T-helper 2 cell treated with Interferon-gamma antibody and Interleukin-4, amounts not matched to agents 5 μg/mL and 100 μg/mL, for 36 hours (primary cell): ENCODE measurements at regions not wholly inside any gene's neighbourhood (a gene's known extent, or its start where the extent isn't known, plus 50 kb on each side); places are given as distances from the start of the nearest gene placed in this dataset.
"Not testable (repeated sequence)": the region's sequence is repeated elsewhere in the genome, so short reads cannot be mapped to it uniquely, and the experiment has no call there.

ENCODE experiments used
- DNase-seq: peaks from one replicate; pipeline ENCODE4 v3.0.0; 2021; ENCODE audit warnings: low spot score
- H3K27ac Mint-ChIP-seq: one replicate; pipeline ENCODE4 v1.8.0; 2021; ENCODE audit warnings: mild to moderate bottlenecking, mixed read lengths
- H3K27me3 Mint-ChIP-seq: one replicate; pipeline ENCODE4 v1.8.0; 2021; ENCODE audit warnings: low read depth, mixed read lengths
- H3K36me3 Mint-ChIP-seq: one replicate; pipeline ENCODE4 v1.8.0; 2021; ENCODE audit warnings: low read depth, mixed read lengths
- H3K4me1 Mint-ChIP-seq: one replicate; pipeline ENCODE4 v1.8.0; 2021; ENCODE audit warnings: low read depth, mixed read lengths
- H3K4me3 Mint-ChIP-seq: one replicate; pipeline ENCODE4 v1.8.0; 2022; ENCODE audit warnings: mild to moderate bottlenecking, moderate library complexity, mixed read lengths
- H3K9me3 Mint-ChIP-seq: one replicate; pipeline ENCODE4 v1.8.0; 2021; ENCODE audit warnings: mixed read lengths

DNA sequence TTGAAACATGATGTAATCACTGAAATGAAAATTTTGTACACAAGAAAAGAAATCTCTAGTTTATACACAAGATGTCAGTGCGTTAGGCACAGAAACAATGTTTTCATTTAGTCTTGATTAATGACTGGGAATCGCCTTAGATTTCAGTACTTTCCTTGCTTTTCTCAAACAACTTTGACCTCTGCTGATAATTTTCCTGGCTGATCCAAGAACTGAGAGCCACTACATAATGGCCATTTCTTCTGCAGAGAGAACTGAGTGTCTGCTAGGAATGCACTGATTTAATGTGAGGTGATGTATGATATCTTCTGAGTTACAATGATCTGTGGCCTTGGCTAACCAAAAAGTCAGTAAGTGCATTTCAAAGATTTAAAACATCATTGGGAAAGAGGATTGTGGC lies 308.1 kb downstream of the CTH start:
- DNase-seq = no peak
- Mint-ChIP-seq H3K36me3 (no peaks in the 10 kb centered on the region), H3K4me3 (no peak overlapping the region), H3K9me3 (peaks cover 9% of the 10 kb centered on the region), H3K27ac (no peak overlapping the region), H3K4me1 (no peaks in the 10 kb centered on the region), H3K27me3 (peaks cover 1% of the 10 kb centered on the region)

DNA sequence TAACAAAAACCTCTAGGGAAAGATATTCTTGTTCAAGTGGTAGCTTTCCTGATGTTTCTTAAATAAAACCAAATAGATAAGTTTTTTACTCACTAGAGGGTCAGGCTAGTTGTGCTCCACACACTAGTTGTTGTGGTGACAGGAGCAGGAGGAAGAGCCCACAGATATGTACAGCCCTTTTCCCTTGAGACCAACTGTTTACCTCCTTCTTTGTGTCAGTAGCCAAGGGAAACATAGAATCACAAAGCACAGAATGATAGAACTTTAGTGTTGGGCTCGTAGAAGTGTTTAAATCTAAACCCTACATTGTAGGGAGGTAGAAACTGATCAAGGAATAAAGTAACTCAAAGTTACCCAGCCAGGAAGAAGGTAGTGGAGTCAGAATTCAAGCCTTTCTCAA lies 309.0 kb downstream of the CTH start:
- Mint-ChIP-seq H3K4me3 (no peak overlapping the region), H3K27ac (no peak overlapping the region), H3K4me1 (no peaks in the 10 kb centered on the region), H3K36me3 (no peaks in the 10 kb centered on the region), H3K9me3 (peaks cover 16% of the 10 kb centered on the region), H3K27me3 (no peaks in the 10 kb centered on the region)
- no peak for DNase-seq

DNA sequence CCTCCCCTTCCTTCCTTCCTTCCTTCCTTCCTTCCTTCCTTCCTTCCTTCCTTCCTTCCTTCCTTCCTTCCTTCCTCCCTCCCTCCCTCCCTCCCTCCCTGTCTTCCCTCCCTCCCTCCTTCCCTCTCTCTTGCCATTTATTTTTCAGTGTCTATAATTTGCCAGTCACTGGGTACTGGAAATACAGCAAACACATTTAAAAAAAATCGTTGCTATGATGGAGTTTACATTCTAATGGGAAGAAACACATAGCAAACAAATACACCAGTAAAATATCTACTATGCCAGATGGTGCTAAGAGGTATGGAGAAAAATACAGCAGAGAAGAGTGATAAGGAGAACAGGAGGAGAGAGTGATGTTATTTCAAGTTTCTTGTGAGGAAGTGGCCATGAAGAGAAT lies 309.5 kb downstream of the CTH start:
- H3K27ac Mint-ChIP-seq = no peak overlapping the region
- no peak overlapping the region for H3K4me3 Mint-ChIP-seq
- H3K4me1 Mint-ChIP-seq = no peaks in the 10 kb centered on the region
- no peak for DNase-seq
- H3K27me3 Mint-ChIP-seq = no peaks in the 10 kb centered on the region
- peaks cover 20% of the 10 kb centered on the region for H3K9me3 Mint-ChIP-seq
- H3K36me3 Mint-ChIP-seq = no peaks in the 10 kb centered on the region

DNA sequence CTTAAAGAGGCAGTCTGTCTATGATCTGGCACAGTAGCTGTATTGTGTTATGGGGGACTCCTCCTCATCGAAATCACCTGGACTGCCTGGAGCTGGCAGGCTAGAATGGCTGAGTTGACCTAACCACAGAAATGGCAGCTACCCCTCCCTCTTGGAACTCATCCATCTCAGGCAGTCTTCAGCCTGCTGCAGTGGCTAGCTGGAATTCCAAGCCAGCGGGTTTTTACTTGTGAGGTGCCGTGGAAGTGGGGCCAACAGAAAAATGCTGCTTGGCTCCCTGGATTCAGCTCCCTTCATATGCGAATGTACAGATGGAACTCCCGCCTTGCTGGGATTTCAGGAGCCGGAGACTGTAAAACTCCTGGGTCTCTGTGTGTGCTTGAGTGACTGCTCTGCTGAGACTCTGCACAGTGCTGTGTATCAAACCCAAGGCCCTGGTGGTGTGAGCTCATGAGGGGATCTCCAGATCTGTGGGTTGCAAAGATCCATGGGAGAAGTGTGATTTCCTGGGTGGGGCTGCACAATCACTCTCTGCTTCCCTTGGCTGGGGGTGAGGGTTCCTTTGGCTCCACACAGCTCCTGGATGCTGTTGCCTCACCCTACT lies 316.9 kb downstream of the CTH start:
- no peaks in the 10 kb centered on the region for H3K4me1 Mint-ChIP-seq
- H3K36me3 Mint-ChIP-seq = no peaks in the 10 kb centered on the region
- H3K9me3 Mint-ChIP-seq = peaks cover 32% of the 10 kb centered on the region
- H3K4me3 Mint-ChIP-seq = no peak overlapping the region
- no peak overlapping the region for H3K27ac Mint-ChIP-seq
- H3K27me3 Mint-ChIP-seq = no peaks in the 10 kb centered on the region
- DNase-seq = no peak

DNA sequence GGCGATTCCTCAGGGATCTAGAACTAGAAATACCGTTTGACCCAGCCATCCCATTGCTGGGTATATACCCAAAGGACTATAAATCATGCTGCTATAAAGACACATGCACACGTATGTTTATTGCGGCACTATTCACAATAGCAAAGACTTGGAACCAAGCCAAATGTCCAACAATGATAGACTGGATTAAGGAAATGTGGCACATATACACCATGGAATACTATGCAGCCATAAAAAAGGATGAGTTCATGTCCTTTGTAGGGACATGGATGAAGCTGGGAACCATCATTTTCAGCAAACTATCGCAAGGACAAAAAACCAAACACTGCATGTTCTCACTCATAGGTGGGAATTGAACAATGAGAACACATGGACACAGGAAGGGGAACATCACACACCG lies 311.1 kb downstream of the PTGER3 start:
- H3K9me3 Mint-ChIP-seq, H3K4me1 Mint-ChIP-seq, DNase-seq, H3K4me3 Mint-ChIP-seq, H3K36me3 Mint-ChIP-seq, H3K27me3 Mint-ChIP-seq, H3K27ac Mint-ChIP-seq: not testable (repeated sequence)

DNA sequence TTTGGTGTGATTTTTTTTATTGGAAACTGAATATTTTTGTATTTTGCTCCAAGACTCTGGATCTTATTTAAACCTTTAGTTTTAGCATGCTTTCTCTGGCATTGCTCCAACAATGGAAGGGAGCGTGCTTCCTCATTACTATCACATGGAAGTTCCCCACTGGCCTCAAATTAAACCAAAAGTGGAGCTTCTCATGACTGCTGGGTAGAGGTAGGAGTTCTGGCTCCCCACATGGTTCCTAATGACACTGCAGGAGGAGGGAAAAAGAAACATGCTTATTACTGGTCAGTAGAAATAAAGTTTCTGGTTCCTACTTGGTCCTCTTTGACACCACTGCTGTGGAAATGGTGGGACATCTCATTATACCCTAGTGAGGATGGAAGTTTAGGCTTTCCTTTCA lies 310.5 kb downstream of the PTGER3 start:
- Mint-ChIP-seq H3K9me3 (no peaks in the 10 kb centered on the region), H3K4me1 (no peaks in the 10 kb centered on the region), H3K27ac (no peak overlapping the region), H3K27me3 (peaks cover 2% of the 10 kb centered on the region), H3K4me3 (no peak overlapping the region), H3K36me3 (no peaks in the 10 kb centered on the region)
- DNase-seq = no peak

DNA sequence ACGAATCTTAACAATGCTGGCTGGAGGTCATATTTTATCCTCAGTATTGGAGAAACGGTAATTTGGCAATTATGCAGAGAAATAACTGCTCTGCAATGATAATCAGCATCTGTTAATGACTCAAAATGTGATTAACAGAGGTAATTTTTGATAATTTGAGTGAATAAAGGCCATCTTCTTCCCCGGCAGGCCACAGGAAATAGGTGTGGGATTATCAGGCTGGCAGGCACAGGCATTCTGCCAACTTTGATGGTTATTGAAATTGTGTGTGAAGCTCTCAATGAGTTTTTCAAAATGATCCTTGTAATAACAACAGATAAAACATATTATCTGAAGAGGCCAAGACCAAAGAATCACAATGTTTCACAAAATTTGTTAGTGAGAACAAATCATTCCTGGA lies 309.0 kb downstream of the PTGER3 start:
- Mint-ChIP-seq H3K4me3 (no peak overlapping the region), H3K4me1 (no peaks in the 10 kb centered on the region)
- DNase-seq = no peak

DNA sequence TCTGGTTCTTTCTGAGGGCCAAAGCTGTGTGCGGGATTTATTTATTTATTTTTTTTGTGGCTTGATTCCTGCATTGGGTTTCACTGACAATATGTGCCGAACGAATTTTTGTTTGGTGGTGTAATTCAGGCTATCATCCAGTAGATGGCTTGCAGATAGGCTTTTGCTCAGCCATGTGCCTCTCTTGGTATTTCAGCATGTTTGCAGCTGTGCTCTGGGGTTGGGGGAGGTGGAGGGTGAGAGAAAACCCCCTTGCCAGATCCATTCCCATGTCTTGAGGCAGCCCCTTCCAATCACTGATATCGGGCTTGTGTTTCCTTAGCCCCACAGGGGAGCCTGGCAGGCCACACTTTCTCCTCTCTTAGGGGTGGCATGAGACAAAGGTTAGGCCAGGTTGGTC lies 302.4 kb downstream of the PTGER3 start:
- peaks cover 15% of the 10 kb centered on the region for H3K36me3 Mint-ChIP-seq
- peaks cover 14% of the 10 kb centered on the region for H3K27me3 Mint-ChIP-seq
- no peak overlapping the region for H3K4me3 Mint-ChIP-seq
- no peak for DNase-seq
- H3K27ac Mint-ChIP-seq = no peak overlapping the region
- peaks cover 2% of the 10 kb centered on the region for H3K4me1 Mint-ChIP-seq
- peaks cover 45% of the 10 kb centered on the region for H3K9me3 Mint-ChIP-seq

More for the DNA sequence above, 309.0 kb downstream of the PTGER3 start:
- Mint-ChIP-seq H3K36me3 (no peaks in the 10 kb centered on the region), H3K27ac (no peak overlapping the region), H3K9me3 (peaks cover 5% of the 10 kb centered on the region), H3K27me3 (peaks cover 11% of the 10 kb centered on the region)

DNA sequence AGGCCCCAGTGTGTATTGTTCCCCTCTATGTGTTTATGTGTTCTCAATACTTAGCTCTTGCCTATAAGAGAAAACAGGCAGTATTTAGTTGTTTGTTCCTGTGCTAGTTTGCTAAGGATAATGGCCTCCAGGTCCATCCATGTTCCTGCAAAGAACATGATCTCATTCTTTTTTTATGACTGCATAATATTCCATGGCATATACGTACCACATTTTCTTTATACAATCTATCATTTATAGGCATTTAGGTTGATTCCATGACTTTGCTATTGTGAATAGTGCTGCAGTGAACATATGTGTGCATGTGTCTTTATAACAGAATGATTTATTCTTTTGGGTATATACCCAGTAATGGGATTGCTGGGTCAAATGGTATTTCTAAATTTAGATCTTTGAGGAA lies 301.6 kb downstream of the PTGER3 start:
- H3K9me3 Mint-ChIP-seq = peaks cover 51% of the 10 kb centered on the region

DNA sequence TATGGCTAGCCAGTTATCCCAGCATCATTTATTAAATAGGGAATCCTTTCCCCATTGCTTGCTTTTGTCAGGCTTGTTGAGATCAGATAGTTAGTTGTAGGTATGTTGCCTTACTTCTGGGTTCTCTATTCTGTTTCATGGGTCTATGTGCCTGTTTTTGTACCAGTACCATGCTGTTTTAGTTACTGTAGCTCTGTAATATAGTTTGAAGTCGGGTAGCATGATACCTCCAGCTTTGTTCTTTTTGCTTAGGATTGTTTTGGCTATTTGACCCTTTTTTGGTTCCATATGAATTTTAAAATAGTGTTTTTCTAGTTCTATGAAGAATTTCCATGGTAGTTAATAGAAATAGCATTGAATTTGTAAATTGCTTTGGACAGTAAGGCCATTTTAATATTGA lies 300.5 kb downstream of the PTGER3 start:
- H3K4me3 Mint-ChIP-seq, DNase-seq, H3K27ac Mint-ChIP-seq: not testable (repeated sequence)
- Mint-ChIP-seq H3K4me1 (peaks cover 11% of the 10 kb centered on the region), H3K27me3 (peaks cover 14% of the 10 kb centered on the region), H3K36me3 (peaks cover 22% of the 10 kb centered on the region), H3K9me3 (peaks cover 57% of the 10 kb centered on the region)

More for the DNA sequence above, 301.6 kb downstream of the PTGER3 start:
- DNase-seq, H3K4me1 Mint-ChIP-seq, H3K4me3 Mint-ChIP-seq, H3K27ac Mint-ChIP-seq: not testable (repeated sequence)
- Mint-ChIP-seq H3K36me3 (peaks cover 19% of the 10 kb centered on the region), H3K27me3 (peaks cover 14% of the 10 kb centered on the region)

DNA sequence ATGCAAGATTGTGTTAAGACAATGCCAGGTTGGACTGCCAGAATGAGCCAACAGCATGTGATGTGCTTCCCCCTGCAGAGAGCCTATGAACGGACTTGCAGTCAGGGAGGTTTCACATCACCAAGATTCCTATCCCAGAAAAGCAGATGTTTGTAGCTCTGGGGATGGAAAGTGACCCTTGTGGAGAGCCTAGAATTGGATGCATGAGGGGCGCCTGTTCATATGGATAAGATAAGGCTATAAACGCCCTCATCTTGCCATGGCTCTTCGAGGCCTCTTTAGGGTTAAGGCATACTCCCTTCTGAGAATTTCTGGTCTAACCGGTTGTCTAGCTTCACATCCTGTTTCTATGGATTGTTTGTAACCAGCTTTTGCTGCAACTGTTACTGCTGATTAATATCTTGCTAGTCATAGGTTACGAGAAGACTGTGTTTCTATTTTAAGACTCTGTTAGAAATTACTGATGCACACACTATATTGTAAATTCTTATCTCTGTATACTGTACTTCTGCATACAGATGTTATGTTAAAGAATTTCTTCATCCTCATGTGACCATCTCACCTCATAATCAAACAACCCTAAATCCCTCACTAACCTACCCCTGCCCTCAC lies 295.8 kb downstream of the PTGER3 start:
- H3K9me3 Mint-ChIP-seq = peaks cover 37% of the 10 kb centered on the region
- peak overlapping the region; percentile 72 for H3K27ac Mint-ChIP-seq
- DNase-seq, H3K27me3 Mint-ChIP-seq: not testable (repeated sequence)
- H3K36me3 Mint-ChIP-seq = peaks cover 22% of the 10 kb centered on the region
- peaks cover 33% of the 10 kb centered on the region for H3K4me1 Mint-ChIP-seq
- peak overlapping the region; percentile 30 for H3K4me3 Mint-ChIP-seq

DNA sequence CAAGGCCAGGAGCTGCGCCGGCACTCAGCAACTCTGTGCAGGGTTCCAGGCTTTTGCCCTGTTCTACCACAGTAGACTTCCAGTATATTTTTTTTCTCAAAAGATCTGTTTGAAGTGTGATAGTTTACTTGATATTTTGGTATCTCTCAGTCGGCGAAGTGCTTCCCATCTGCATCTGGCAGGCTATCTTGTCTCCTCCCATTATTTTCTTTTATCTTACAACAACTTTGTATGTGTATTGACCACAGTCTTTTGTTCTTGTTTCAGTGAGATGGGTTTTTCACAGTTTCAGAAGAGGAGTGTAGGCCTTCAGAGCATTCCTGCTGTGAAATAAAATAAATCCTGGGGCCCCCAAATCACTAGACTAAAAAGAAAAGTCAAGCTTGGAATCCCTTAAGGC lies 292.9 kb downstream of the PTGER3 start:
- H3K4me3 Mint-ChIP-seq = no peak overlapping the region
- DNase-seq = no peak
- H3K36me3 Mint-ChIP-seq = peaks cover 11% of the 10 kb centered on the region
- peaks cover 41% of the 10 kb centered on the region for H3K4me1 Mint-ChIP-seq
- H3K27me3 Mint-ChIP-seq = no peaks in the 10 kb centered on the region
- no peak overlapping the region for H3K27ac Mint-ChIP-seq
- peaks cover 17% of the 10 kb centered on the region for H3K9me3 Mint-ChIP-seq

DNA sequence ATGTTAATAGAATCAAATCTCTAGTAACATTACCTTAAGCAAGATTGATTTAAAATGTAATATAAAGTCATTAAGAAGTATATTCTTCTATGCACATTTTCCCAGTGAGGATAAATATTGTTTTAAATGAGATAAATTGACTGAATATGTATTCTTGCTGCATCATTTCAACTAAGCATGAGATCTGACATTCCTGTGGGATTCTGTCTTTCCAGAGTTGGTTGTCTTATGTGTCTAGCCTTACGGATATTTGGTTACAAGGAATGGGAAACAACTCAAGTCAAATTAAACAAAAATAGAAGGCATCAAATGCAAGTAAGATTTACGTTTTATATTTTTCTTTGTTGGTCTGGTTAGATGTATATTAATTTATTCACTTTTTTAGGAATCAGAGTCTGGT lies 287.5 kb downstream of the PTGER3 start:
- Mint-ChIP-seq H3K27me3 (no peaks in the 10 kb centered on the region), H3K36me3 (peaks cover 1% of the 10 kb centered on the region), H3K4me1 (peaks cover 12% of the 10 kb centered on the region), H3K4me3 (no peak overlapping the region), H3K9me3 (peaks cover 5% of the 10 kb centered on the region), H3K27ac (no peak overlapping the region)
- no peak for DNase-seq

DNA sequence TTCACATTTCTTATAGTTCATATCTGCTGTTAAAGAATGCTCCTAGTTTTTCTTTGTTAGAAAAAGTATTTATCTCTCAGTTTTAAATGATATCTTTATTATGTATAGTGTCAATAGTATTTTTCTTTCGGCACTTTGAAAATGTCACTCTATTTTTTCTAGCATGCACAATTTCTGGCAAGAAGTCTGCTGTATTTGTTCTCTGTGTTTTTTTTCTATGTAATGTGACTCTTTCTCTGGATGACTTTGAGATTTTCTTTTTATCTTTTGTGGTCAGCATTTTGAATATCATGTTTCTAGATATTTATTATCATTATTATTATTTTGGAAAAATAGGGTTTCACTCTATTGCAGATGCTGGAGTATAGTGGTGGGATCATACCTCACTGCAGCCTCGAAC lies 285.2 kb downstream of the PTGER3 start:
- peaks cover 1% of the 10 kb centered on the region for H3K36me3 Mint-ChIP-seq
- H3K4me1 Mint-ChIP-seq = peaks cover 22% of the 10 kb centered on the region
- peaks cover 5% of the 10 kb centered on the region for H3K9me3 Mint-ChIP-seq
- H3K27ac Mint-ChIP-seq = no peak overlapping the region
- no peak overlapping the region for H3K4me3 Mint-ChIP-seq
- no peak for DNase-seq
- no peaks in the 10 kb centered on the region for H3K27me3 Mint-ChIP-seq

DNA sequence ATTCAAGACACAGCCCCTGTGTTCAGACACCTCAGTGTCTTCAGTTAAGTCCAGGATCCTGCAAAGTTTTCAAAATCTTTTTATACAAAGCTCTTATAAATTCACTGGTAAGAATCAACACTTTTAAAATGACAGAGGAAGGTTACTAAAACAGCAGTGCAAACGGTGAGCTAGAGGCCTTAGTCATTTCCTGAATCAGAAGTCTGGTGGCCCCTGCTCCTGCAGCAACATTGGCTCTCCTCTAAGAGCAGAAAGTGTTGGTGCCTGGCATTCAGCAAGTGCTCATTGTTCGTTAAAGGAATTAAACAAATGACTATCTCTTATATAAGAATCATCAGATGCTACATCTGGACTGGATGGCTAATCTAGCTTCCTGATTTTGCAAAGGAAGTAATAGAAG lies 282.9 kb downstream of the PTGER3 start:
- peak overlapping the region; percentile 24 for H3K27ac Mint-ChIP-seq
- no peak overlapping the region for H3K4me3 Mint-ChIP-seq
- H3K9me3 Mint-ChIP-seq = peaks cover 5% of the 10 kb centered on the region
- H3K36me3 Mint-ChIP-seq = peaks cover 1% of the 10 kb centered on the region
- no peak for DNase-seq
- H3K4me1 Mint-ChIP-seq = peaks cover 15% of the 10 kb centered on the region
- no peaks in the 10 kb centered on the region for H3K27me3 Mint-ChIP-seq
